Gastrocnemius medialis (tissue), 4 donors: ENCODE measurements at regions not wholly inside any gene's neighbourhood (a gene's known extent, or its start where the extent isn't known, plus 50 kb on each side); places are given as distances from the start of the nearest gene placed in this dataset.
"Not testable (repeated sequence)": the region's sequence is repeated elsewhere in the genome, so short reads cannot be mapped to it uniquely, and the experiment has no call there.

Experiments
- POLR2A ChIP-seq, 2 donors: fragments of 450-650 bp; IDR thresholded peaks; one replicate each; pipeline ENCODE4 v1.6.1; 2017; ENCODE audit warnings: antibody characterized with exemption in 2 of 2, mild to moderate bottlenecking in 2 of 2, moderate library complexity in 2 of 2
- TF ChIP-seq, protein P1 (sequence below), 5 experiments: fragments of 450-650 bp in 3 of 5; fragments of 200-600 bp in 2 of 5; sonication (generic) in 2 of 5; IDR thresholded peaks in 4 of 5; conservative IDR thresholded peaks in 1 of 5; 1 replicate in 4 of 5; 2 replicates in 1 of 5; pipeline ENCODE4 v1.5.1; 2016 to 2019; ENCODE audit warnings: antibody characterized with exemption in 5 of 5, mild to moderate bottlenecking in 3 of 5, moderate library complexity in 3 of 5

DNA sequence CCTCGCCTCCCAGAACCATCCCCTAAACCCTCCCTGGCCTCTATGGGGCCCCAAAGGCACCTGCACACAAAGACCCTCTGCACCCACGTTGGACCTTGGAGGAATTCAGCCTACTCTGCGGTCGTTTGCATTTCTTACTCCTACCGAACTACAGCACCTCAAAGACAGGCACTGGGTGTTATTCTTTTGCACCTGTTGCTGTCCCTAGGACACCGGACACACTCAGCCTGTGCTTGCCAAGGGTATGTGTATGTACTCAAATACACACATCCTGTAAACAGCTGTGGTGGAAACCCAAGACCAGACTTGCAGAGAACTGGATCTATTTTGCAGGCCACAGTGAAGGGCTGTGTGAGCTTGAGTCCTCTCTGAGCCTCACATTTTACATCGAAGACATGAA lies 122.1 kb downstream of the TNFRSF13B start:
- TF ChIP-seq, protein P1, sequence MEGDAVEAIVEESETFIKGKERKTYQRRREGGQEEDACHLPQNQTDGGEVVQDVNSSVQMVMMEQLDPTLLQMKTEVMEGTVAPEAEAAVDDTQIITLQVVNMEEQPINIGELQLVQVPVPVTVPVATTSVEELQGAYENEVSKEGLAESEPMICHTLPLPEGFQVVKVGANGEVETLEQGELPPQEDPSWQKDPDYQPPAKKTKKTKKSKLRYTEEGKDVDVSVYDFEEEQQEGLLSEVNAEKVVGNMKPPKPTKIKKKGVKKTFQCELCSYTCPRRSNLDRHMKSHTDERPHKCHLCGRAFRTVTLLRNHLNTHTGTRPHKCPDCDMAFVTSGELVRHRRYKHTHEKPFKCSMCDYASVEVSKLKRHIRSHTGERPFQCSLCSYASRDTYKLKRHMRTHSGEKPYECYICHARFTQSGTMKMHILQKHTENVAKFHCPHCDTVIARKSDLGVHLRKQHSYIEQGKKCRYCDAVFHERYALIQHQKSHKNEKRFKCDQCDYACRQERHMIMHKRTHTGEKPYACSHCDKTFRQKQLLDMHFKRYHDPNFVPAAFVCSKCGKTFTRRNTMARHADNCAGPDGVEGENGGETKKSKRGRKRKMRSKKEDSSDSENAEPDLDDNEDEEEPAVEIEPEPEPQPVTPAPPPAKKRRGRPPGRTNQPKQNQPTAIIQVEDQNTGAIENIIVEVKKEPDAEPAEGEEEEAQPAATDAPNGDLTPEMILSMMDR (IDR thresholded peaks at IDR 0.05 in 4 of 5, conservative IDR thresholded peaks at IDR 0.05 in 1 of 5) = not testable (repeated sequence)
- TF ChIP-seq POLR2A (IDR thresholded peaks at IDR 0.05) = not testable (repeated sequence)
